Ascending aorta (tissue), 2 donors: ENCODE measurements at regions not wholly inside any gene's neighbourhood (a gene's known extent, or its start where the extent isn't known, plus 50 kb on each side); places are given as distances from the start of the nearest gene placed in this dataset.
"Not testable (repeated sequence)": the region's sequence is repeated elsewhere in the genome, so short reads cannot be mapped to it uniquely, and the experiment has no call there.

ENCODE experiments used
- DNase-seq, 2 donors: peaks; one replicate each; pipeline ENCODE4 v3.0.0-alpha.2; 2019; ENCODE audit warnings: low spot score in 2 of 2
- H3K27ac ChIP-seq, 2 donors: fragments of 200-600 bp; sonication (generic); one replicate each; pipeline ENCODE4 v1.5.1; 2016 to 2017; ENCODE audit warnings: mild to moderate bottlenecking in 1 of 2
- H3K27me3 ChIP-seq: fragments of 200-600 bp; sonication (generic); one replicate; pipeline ENCODE4 v1.5.1; 2017
- H3K36me3 ChIP-seq, 2 donors: fragments of 200-600 bp; sonication (generic); one replicate each; pipeline ENCODE4 v1.5.1; 2016
- H3K4me1 ChIP-seq, 2 donors: fragments of 200-600 bp; sonication (generic); one replicate each; pipeline ENCODE4 v1.5.1; 2016 to 2017; ENCODE audit warnings: mild to moderate bottlenecking in 1 of 2
- H3K4me3 ChIP-seq, 2 donors: fragments of 200-600 bp; sonication (generic); one replicate each; pipeline ENCODE4 v1.5.1; 2016 to 2017; ENCODE audit warnings: mild to moderate bottlenecking in 1 of 2
- H3K9me3 ChIP-seq, 2 donors: fragments of 200-600 bp; sonication (generic); one replicate each; pipeline ENCODE4 v1.5.1; 2016
- intact Hi-C: fragments of 100-400 bp; cut with DNase I; formaldehyde crosslinking; loops from one replicate; pipeline ENCODE4 v1.15.1; 2023
- TF ChIP-seq, protein P1 (sequence below), 3 experiments: fragments of 200-600 bp in 2 of 3; fragments of 450-650 bp in 1 of 3; sonication (generic) in 2 of 3; IDR thresholded peaks; one replicate each; pipeline ENCODE4 v1.5.1; 2016 to 2019; ENCODE audit warnings: antibody characterized with exemption in 3 of 3, mild to moderate bottlenecking in 1 of 3, moderate library complexity in 1 of 3

DNA sequence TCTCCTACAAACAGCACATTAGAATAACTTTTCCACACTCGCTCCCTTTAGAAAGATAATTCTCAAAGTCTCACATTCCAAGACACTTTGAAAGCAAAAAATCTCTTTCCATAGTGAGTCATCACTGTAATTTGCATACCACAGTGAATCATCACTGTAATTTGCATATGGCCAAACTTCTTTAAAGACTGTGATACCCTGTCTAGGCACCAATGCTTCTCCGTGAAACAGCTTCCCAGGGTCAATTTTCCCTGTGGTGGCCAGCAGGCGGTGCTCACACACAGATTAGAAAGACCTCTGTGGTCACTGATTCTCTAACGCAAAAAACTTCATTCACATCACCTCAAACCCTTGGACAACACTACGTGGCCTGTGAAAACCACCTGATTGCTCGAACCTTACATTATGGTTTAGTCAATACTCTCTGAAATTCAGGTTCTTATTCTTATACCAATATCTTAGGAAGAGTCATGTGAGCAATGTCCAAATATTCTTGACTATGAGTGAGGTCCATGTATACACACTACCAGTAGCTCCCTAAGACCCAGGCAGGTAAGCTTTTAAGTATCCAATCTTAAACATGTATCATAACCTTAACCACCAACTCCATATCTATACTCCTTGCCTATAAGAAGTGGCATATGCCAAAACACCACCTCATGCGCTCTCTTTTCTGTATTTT is 78.5 kb upstream of the PHACTR1 start:
- no peaks in the 10 kb centered on the region for H3K27me3 ChIP-seq
- no peak for DNase-seq
- no peak overlapping the region for H3K4me3 ChIP-seq
- TF ChIP-seq, protein P1, sequence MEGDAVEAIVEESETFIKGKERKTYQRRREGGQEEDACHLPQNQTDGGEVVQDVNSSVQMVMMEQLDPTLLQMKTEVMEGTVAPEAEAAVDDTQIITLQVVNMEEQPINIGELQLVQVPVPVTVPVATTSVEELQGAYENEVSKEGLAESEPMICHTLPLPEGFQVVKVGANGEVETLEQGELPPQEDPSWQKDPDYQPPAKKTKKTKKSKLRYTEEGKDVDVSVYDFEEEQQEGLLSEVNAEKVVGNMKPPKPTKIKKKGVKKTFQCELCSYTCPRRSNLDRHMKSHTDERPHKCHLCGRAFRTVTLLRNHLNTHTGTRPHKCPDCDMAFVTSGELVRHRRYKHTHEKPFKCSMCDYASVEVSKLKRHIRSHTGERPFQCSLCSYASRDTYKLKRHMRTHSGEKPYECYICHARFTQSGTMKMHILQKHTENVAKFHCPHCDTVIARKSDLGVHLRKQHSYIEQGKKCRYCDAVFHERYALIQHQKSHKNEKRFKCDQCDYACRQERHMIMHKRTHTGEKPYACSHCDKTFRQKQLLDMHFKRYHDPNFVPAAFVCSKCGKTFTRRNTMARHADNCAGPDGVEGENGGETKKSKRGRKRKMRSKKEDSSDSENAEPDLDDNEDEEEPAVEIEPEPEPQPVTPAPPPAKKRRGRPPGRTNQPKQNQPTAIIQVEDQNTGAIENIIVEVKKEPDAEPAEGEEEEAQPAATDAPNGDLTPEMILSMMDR (IDR thresholded peaks at IDR 0.05): peak in 2 of 3 experiments; percentile 21 to 55
- H3K27ac ChIP-seq: no peak overlapping the region
- peaks cover 0 to 10% of the 10 kb centered on the region in 2 donors for H3K4me1 ChIP-seq
- intact Hi-C loops: no loop called here
- peaks cover 0 to 6% of the 10 kb centered on the region in 2 donors for H3K9me3 ChIP-seq
- H3K36me3 ChIP-seq: no peaks in the 10 kb centered on the region

DNA sequence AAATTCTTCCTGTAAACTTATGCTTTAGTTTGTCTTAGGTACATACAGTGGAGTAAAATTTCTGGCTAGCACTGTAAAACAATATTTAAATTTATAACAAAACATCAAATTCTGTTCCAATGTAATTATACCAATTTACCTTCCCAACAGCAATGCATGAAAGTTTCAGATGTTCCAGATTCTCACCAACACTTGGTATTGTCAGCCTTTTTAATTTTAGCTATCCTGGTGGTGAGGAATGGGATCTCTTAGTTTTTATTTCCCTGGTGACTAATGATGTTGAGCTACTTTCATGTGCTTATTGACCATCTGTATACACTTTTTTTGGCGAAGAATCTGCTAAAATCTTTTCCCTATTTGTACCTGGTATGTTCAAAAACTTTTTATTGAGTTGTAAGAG is 76.1 kb upstream of the PHACTR1 start:
- DNase-seq: no peak

DNA sequence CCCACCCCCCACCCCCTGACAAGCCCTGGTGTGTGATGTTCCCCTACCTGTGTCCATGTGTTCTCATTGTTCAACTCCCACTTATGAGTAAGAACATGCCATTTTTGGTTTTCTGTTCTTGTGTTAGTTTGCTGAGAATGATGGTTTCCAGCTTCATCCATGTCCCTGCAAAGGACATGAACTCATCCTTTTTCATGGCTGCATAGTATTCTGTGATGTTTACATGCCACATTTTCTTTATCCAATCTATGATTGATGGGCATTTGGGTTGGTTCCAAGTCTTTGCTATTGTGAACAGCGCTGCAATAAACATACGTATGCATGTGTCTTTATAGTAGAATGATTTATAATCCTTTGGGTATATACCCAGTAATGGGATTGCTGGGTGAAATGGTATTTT is 74.8 kb upstream of the PHACTR1 start:
- H3K27me3 ChIP-seq, DNase-seq, H3K27ac ChIP-seq, H3K4me1 ChIP-seq, intact Hi-C loops, H3K36me3 ChIP-seq, H3K9me3 ChIP-seq, H3K4me3 ChIP-seq: not testable (repeated sequence)

More for the DNA sequence above, 76.1 kb upstream of the PHACTR1 start:
- Histone ChIP-seq H3K9me3 (peaks cover 0 to 6% of the 10 kb centered on the region in 2 donors), H3K4me3 (no peak overlapping the region), H3K27ac (no peak overlapping the region), H3K4me1 (peaks cover 0 to 9% of the 10 kb centered on the region in 2 donors), H3K27me3 (no peaks in the 10 kb centered on the region), H3K36me3 (no peaks in the 10 kb centered on the region)
- TF ChIP-seq, protein P1 (IDR thresholded peaks at IDR 0.05): no peak
- intact Hi-C loops: no loop called here

DNA sequence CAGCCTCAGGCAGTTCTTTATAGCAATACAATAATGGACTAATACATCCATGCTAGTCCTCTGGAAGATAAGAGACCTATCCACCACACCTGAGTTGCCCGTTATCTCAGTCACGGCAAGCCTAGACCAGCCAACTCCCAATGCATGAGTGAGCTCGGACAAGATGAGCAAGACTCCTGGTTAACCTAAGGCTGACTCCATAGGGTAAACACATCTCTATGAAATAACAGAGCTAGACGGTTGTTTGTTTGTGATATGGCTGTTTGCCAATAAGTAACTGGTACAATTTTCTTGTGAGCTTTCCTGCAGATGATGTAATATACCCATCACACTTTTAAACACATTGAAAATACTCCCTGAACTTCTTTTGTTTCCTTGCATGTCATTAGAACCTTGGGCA is 70.6 kb upstream of the PHACTR1 start:
- intact Hi-C loops: no loop called here
- Histone ChIP-seq H3K27ac (no peak overlapping the region), H3K4me3 (no peak overlapping the region), H3K27me3 (no peaks in the 10 kb centered on the region), H3K9me3 (peaks cover 0 to 8% of the 10 kb centered on the region in 2 donors), H3K36me3 (no peaks in the 10 kb centered on the region), H3K4me1 (no peaks in the 10 kb centered on the region)
- no peak for DNase-seq
- TF ChIP-seq, protein P1 (IDR thresholded peaks at IDR 0.05): no peak

DNA sequence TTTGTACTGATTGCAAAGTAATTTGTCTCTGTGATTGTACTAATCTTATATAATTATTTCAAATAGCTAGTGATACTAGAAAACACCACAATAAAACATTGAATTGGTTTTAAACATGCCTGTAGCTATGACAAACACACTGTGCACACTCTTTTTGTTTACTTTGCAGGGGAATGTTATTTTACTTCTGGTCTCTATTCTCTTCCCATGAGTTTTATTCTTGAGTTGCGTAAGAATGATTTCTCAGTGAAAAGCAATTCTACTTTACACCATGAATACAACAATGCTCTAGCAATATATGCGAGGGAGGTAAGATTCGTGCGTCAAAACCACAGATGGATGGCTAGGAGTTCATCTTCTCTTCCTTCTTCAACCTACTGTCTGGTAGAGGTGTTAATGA is 68.4 kb upstream of the PHACTR1 start:
- Histone ChIP-seq H3K27ac (no peak overlapping the region), H3K4me1 (no peaks in the 10 kb centered on the region), H3K27me3 (no peaks in the 10 kb centered on the region), H3K4me3 (no peak overlapping the region), H3K9me3 (peaks cover 0 to 6% of the 10 kb centered on the region in 2 donors), H3K36me3 (no peaks in the 10 kb centered on the region)
- TF ChIP-seq, protein P1 (IDR thresholded peaks at IDR 0.05): no peak
- intact Hi-C loops: no loop called here
- no peak for DNase-seq

DNA sequence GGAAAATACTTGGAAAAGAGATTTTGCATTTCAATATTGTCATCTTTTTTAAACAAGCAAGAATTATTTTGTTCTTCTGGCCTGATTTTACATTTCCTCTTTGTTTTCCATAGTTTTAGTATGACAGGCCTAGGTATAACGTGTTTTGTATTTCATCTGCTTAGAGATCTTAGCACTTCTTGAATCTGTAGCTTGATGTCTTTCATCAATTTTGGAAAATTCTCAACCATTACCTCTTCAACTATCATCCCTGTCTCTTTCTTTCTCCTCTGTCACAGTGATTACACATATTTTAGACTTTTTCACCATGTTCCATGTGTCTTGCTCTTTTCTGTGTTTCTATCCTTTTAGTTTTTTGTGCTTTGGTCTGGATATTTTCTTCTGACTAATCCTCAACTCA is 67.2 kb upstream of the PHACTR1 start:
- no peak for DNase-seq
- H3K4me1 ChIP-seq: no peaks in the 10 kb centered on the region
- intact Hi-C loops: no loop called here

More for the DNA sequence above, 67.2 kb upstream of the PHACTR1 start:
- Histone ChIP-seq H3K36me3 (no peaks in the 10 kb centered on the region), H3K27ac (no peak overlapping the region), H3K9me3 (peaks cover 0 to 6% of the 10 kb centered on the region in 2 donors), H3K27me3 (no peaks in the 10 kb centered on the region), H3K4me3 (no peak overlapping the region)
- TF ChIP-seq, protein P1 (IDR thresholded peaks at IDR 0.05): no peak
